GM18517 (cell line): ENCODE measurements at regions not wholly inside any gene's neighbourhood (a gene's known extent, or its start where the extent isn't known, plus 50 kb on each side); places are given as distances from the start of the nearest gene placed in this dataset.

Source experiments
- ATAC-seq: cut with Tn5 transposase; IDR thresholded peaks from one replicate; pipeline ENCODE4 v1.9.1; 2021; ENCODE audit warnings: mild to moderate bottlenecking, moderate library complexity; ENCODE audit not compliant: unreplicated experiment

- ATAC-seq: peak; percentile 64
Measured at GRCh38 chr10:62735464-62736167, 68.9 kb upstream of the ADO start.

- ATAC-seq: no peak
Measured at GRCh38 chr10:62736168-62736546, 68.4 kb upstream of the ADO start.

GRCh38 chr10:62738916-62739315 lies 65.6 kb upstream of the ADO start:
- no peak for ATAC-seq

- ATAC-seq: no peak
Measured at GRCh38 chr10:62740885-62741745, 63.4 kb upstream of the ADO start.

GRCh38 chr10:62741996-62742395 lies 62.5 kb upstream of the ADO start:
- ATAC-seq: no peak

GRCh38 chr10:62742536-62743061 lies 61.9 kb upstream of the ADO start:
- no peak for ATAC-seq

GRCh38 chr10:62744136-62744535 lies 60.4 kb upstream of the ADO start:
- ATAC-seq: no peak

GRCh38 chr10:62745581-62745980 lies 58.9 kb upstream of the ADO start:
- ATAC-seq: no peak

- ATAC-seq: no peak
Measured at GRCh38 chr10:62746951-62747729, 57.4 kb upstream of the ADO start.

GRCh38 chr10:62748386-62748785 lies 56.1 kb upstream of the ADO start:
- peak; percentile 44 for ATAC-seq

- ATAC-seq: no peak
Measured at GRCh38 chr10:62749093-62749683, 55.3 kb upstream of the ADO start.
